Nephron (organoid): ENCODE measurements at regions not wholly inside any gene's neighbourhood (a gene's known extent, or its start where the extent isn't known, plus 50 kb on each side); places are given as distances from the start of the nearest gene placed in this dataset.

Source experiments
- H3K27ac Mint-ChIP-seq, 3 experiments: 2 replicates each; pipeline ENCODE4 v1.8.0; 2020; ENCODE audit warnings: mixed read lengths in 3 of 3, mild to moderate bottlenecking in 2 of 3, moderate library complexity in 1 of 3
- H3K27me3 Mint-ChIP-seq: 2 replicates; pipeline ENCODE4 v1.8.0; 2021; ENCODE audit warnings: low read depth, mild to moderate bottlenecking, moderate library complexity, mixed read lengths
- H3K36me3 Mint-ChIP-seq: 2 replicates; pipeline ENCODE4 v1.8.0; 2020; ENCODE audit warnings: low read depth, mixed read lengths
- H3K4me1 Mint-ChIP-seq: 2 replicates; pipeline ENCODE4 v1.8.0; 2020; ENCODE audit warnings: mixed read lengths
- H3K4me3 Mint-ChIP-seq, 3 experiments: 2 replicates each; pipeline ENCODE4 v1.8.0; 2020; ENCODE audit warnings: mild to moderate bottlenecking in 3 of 3, mixed read lengths in 3 of 3, moderate library complexity in 2 of 3
- H3K9me3 Mint-ChIP-seq: 2 replicates; pipeline ENCODE4 v1.8.0; 2020; ENCODE audit warnings: mixed read lengths
- CTCF ChIP-seq, 3 experiments: fragments of 200-600 bp; sonication (generic); IDR thresholded peaks; one replicate each; pipeline ENCODE4 v1.5.0; 2021; ENCODE audit warnings: antibody characterized with exemption in 3 of 3; ENCODE audit not compliant: unreplicated experiment in 3 of 3

GRCh38 chr9:85349046-85349445 lies 392.7 kb downstream of the AGTPBP1 start:
- H3K27me3 Mint-ChIP-seq = no peaks in the 10 kb centered on the region
- TF ChIP-seq CTCF (IDR thresholded peaks at IDR 0.05; ENCODE audit: unreplicated experiment in 3 of 3) = no peak

GRCh38 chr9:85347541-85347940 lies 394.2 kb downstream of the AGTPBP1 start:
- H3K9me3 Mint-ChIP-seq = peaks cover 5% of the 10 kb centered on the region
- no peak for TF ChIP-seq CTCF (IDR thresholded peaks at IDR 0.05; ENCODE audit: unreplicated experiment in 3 of 3)
- H3K36me3 Mint-ChIP-seq = no peaks in the 10 kb centered on the region
- H3K27ac Mint-ChIP-seq = peak overlapping the region in 1 of 3 experiments; percentile 34
- no peaks in the 10 kb centered on the region for H3K4me1 Mint-ChIP-seq
- no peak overlapping the region for H3K4me3 Mint-ChIP-seq
- H3K27me3 Mint-ChIP-seq = peaks cover 6% of the 10 kb centered on the region

More at GRCh38 chr9:85349046-85349445, 392.7 kb downstream of the AGTPBP1 start:
- H3K4me3 Mint-ChIP-seq = no peak overlapping the region
- H3K4me1 Mint-ChIP-seq = no peaks in the 10 kb centered on the region
- H3K27ac Mint-ChIP-seq = no peak overlapping the region
- H3K9me3 Mint-ChIP-seq = peaks cover 5% of the 10 kb centered on the region
- H3K36me3 Mint-ChIP-seq = no peaks in the 10 kb centered on the region

- Mint-ChIP-seq H3K27ac (no peak overlapping the region), H3K9me3 (peaks cover 2% of the 10 kb centered on the region), H3K4me1 (no peaks in the 10 kb centered on the region), H3K36me3 (no peaks in the 10 kb centered on the region), H3K4me3 (no peak overlapping the region), H3K27me3 (peaks cover 11% of the 10 kb centered on the region)
- no peak for TF ChIP-seq CTCF (IDR thresholded peaks at IDR 0.05; ENCODE audit: unreplicated experiment in 3 of 3)
Observed at GRCh38 chr9:85344901-85345300, 396.9 kb downstream of the AGTPBP1 start.

- no peaks in the 10 kb centered on the region for H3K4me1 Mint-ChIP-seq
- H3K9me3 Mint-ChIP-seq = peaks cover 5% of the 10 kb centered on the region
- H3K36me3 Mint-ChIP-seq = no peaks in the 10 kb centered on the region
- no peak overlapping the region for H3K27ac Mint-ChIP-seq
- H3K27me3 Mint-ChIP-seq = peaks cover 11% of the 10 kb centered on the region
- no peak for TF ChIP-seq CTCF (IDR thresholded peaks at IDR 0.05; ENCODE audit: unreplicated experiment in 3 of 3)
- no peak overlapping the region for H3K4me3 Mint-ChIP-seq
Observed at GRCh38 chr9:85339338-85339737, 402.4 kb downstream of the AGTPBP1 start.

GRCh38 chr9:85334228-85334627 lies 407.5 kb downstream of the AGTPBP1 start:
- H3K4me1 Mint-ChIP-seq = no peaks in the 10 kb centered on the region
- H3K4me3 Mint-ChIP-seq = no peak overlapping the region
- H3K27ac Mint-ChIP-seq = no peak overlapping the region
- no peaks in the 10 kb centered on the region for H3K36me3 Mint-ChIP-seq
- H3K9me3 Mint-ChIP-seq = peaks cover 3% of the 10 kb centered on the region
- H3K27me3 Mint-ChIP-seq = no peaks in the 10 kb centered on the region
- TF ChIP-seq CTCF (IDR thresholded peaks at IDR 0.05; ENCODE audit: unreplicated experiment in 3 of 3) = no peak

GRCh38 chr9:85332487-85332886 lies 409.3 kb downstream of the AGTPBP1 start:
- TF ChIP-seq CTCF (IDR thresholded peaks at IDR 0.05; ENCODE audit: unreplicated experiment in 3 of 3) = peak in 2 of 3 experiments; percentile 18 to 21
- Mint-ChIP-seq H3K4me3 (no peak overlapping the region), H3K9me3 (peaks cover 3% of the 10 kb centered on the region), H3K4me1 (no peaks in the 10 kb centered on the region), H3K27me3 (no peaks in the 10 kb centered on the region), H3K27ac (no peak overlapping the region), H3K36me3 (no peaks in the 10 kb centered on the region)
